Right atrium auricular region (tissue), 2 donors: ENCODE measurements at regions not wholly inside any gene's neighbourhood (a gene's known extent, or its start where the extent isn't known, plus 50 kb on each side); places are given as distances from the start of the nearest gene placed in this dataset.

ENCODE experiments used
- DNase-seq: peaks from one replicate; pipeline ENCODE4 v3.0.0-alpha.2; 2019; ENCODE audit warnings: low spot score
- H3K27ac ChIP-seq, 2 donors: fragments of 200-600 bp; sonication (generic); 1 replicate in 1 of 2; 2 replicates in 1 of 2; pipeline ENCODE4 v1.5.1; 2016 to 2019
- H3K27me3 ChIP-seq, 2 donors: fragments of 200-600 bp; sonication (generic); one replicate each; pipeline versions ENCODE4 v1.5.1 to v1.6.0; 2017 to 2019
- H3K36me3 ChIP-seq: fragments of 200-600 bp; sonication (generic); one replicate; pipeline ENCODE4 v1.5.1; 2016
- H3K4me1 ChIP-seq, 2 donors: fragments of 200-600 bp; sonication (generic); one replicate each; pipeline versions ENCODE4 v1.5.1 to v1.6.0; 2017 to 2019
- H3K4me3 ChIP-seq, 2 donors: fragments of 200-600 bp; sonication (generic); 1 replicate in 1 of 2; 2 replicates in 1 of 2; pipeline ENCODE4 v1.5.1; 2017 to 2019; ENCODE audit warnings: mild to moderate bottlenecking in 1 of 2, moderate library complexity in 1 of 2
- H3K9me3 ChIP-seq, 2 donors: fragments of 200-600 bp; sonication (generic); one replicate each; pipeline ENCODE4 v1.5.1; 2019
- CTCF ChIP-seq, 2 donors: fragments of 200-600 bp; sonication (generic); IDR thresholded peaks; one replicate each; pipeline ENCODE4 v1.5.1; 2019; ENCODE audit warnings: antibody characterized with exemption in 2 of 2

GRCh38 chr12:105840384-105840783 lies 298.4 kb downstream of the NUAK1 start:
- Histone ChIP-seq H3K27me3 (no peaks in the 10 kb centered on the region), H3K36me3 (no peaks in the 10 kb centered on the region), H3K27ac (no peak overlapping the region), H3K4me1 (no peaks in the 10 kb centered on the region), H3K4me3 (no peak overlapping the region), H3K9me3 (no peaks in the 10 kb centered on the region)
- DNase-seq: no peak
- TF ChIP-seq CTCF (IDR thresholded peaks at IDR 0.05): no peak

GRCh38 chr12:105841840-105842239 lies 296.9 kb downstream of the NUAK1 start:
- no peaks in the 10 kb centered on the region for H3K27me3 ChIP-seq
- no peaks in the 10 kb centered on the region for H3K9me3 ChIP-seq
- TF ChIP-seq CTCF (IDR thresholded peaks at IDR 0.05): no peak

GRCh38 chr12:105843561-105843960 lies 295.2 kb downstream of the NUAK1 start:
- H3K4me1 ChIP-seq: no peaks in the 10 kb centered on the region

More at GRCh38 chr12:105841840-105842239, 296.9 kb downstream of the NUAK1 start:
- Histone ChIP-seq H3K27ac (no peak overlapping the region), H3K4me3 (no peak overlapping the region), H3K36me3 (no peaks in the 10 kb centered on the region), H3K4me1 (no peaks in the 10 kb centered on the region)
- no peak for DNase-seq

GRCh38 chr12:105843986-105844760 lies 294.6 kb downstream of the NUAK1 start:
- no peak for DNase-seq
- no peak overlapping the region for H3K4me3 ChIP-seq
- H3K9me3 ChIP-seq: no peaks in the 10 kb centered on the region
- H3K27ac ChIP-seq: no peak overlapping the region
- no peaks in the 10 kb centered on the region for H3K36me3 ChIP-seq
- H3K4me1 ChIP-seq: no peaks in the 10 kb centered on the region
- TF ChIP-seq CTCF (IDR thresholded peaks at IDR 0.05): no peak
- no peaks in the 10 kb centered on the region for H3K27me3 ChIP-seq

More at GRCh38 chr12:105843561-105843960, 295.2 kb downstream of the NUAK1 start:
- no peak for TF ChIP-seq CTCF (IDR thresholded peaks at IDR 0.05)
- H3K27ac ChIP-seq: no peak overlapping the region
- no peaks in the 10 kb centered on the region for H3K27me3 ChIP-seq
- no peaks in the 10 kb centered on the region for H3K9me3 ChIP-seq
- H3K4me3 ChIP-seq: no peak overlapping the region
- DNase-seq: no peak
- H3K36me3 ChIP-seq: no peaks in the 10 kb centered on the region

GRCh38 chr12:105846331-105846730 lies 292.4 kb downstream of the NUAK1 start:
- no peaks in the 10 kb centered on the region for H3K36me3 ChIP-seq
- no peak overlapping the region for H3K4me3 ChIP-seq
- H3K4me1 ChIP-seq: no peaks in the 10 kb centered on the region
- TF ChIP-seq CTCF (IDR thresholded peaks at IDR 0.05): no peak
- no peak for DNase-seq
- no peaks in the 10 kb centered on the region for H3K9me3 ChIP-seq
- no peaks in the 10 kb centered on the region for H3K27me3 ChIP-seq
- H3K27ac ChIP-seq: no peak overlapping the region

GRCh38 chr12:105847068-105847467 lies 291.7 kb downstream of the NUAK1 start:
- H3K27me3 ChIP-seq: no peaks in the 10 kb centered on the region
- no peak for DNase-seq
- no peak for TF ChIP-seq CTCF (IDR thresholded peaks at IDR 0.05)
- no peak overlapping the region for H3K27ac ChIP-seq
- no peaks in the 10 kb centered on the region for H3K4me1 ChIP-seq
- no peaks in the 10 kb centered on the region for H3K9me3 ChIP-seq
- no peak overlapping the region for H3K4me3 ChIP-seq
- no peaks in the 10 kb centered on the region for H3K36me3 ChIP-seq
